ENCODE measurements at regions not wholly inside any gene's neighbourhood (a gene's known extent, or its start where the extent isn't known, plus 50 kb on each side); places are given as distances from the start of the nearest gene placed in this dataset.

GRCh38 chr9:86707932-86708510 lies 239.3 kb downstream of the GAS1 start:
- H3K9me3 Mint-ChIP-seq (ENCODE audit: insufficient read depth), result no peaks in the 10 kb centered on the region
- 97% methylated on average over 4 of the region's 4 CpGs for WGBS (ENCODE audit: insufficient coverage)
- ChIA-PET POLR2A (no interaction called here), CTCF (no interaction called here)
- intact Hi-C loops (cut with micrococcal nuclease), result no loop called here
- Histone ChIP-seq H2AFZ (ENCODE audit: insufficient read depth, low read depth, low read length, poor library complexity, severe bottlenecking) (no peak overlapping the region), H3K4me2 (replicated peaks; ENCODE audit: low read depth, low read length, poor library complexity, severe bottlenecking) (no peak overlapping the region), H3K9ac (ENCODE audit: low read length) (no peak overlapping the region), H3K36me3 (replicated peaks in 1 of 2; ENCODE audit: control extremely low read depth in 1 of 2, control insufficient read depth in 1 of 2, extremely low read depth in 1 of 2, insufficient read depth in 2 of 2, low read length in 1 of 2) (no peaks in the 10 kb centered on the region), H4K20me1 (ENCODE audit: control insufficient read depth, insufficient read depth, low read length, poor library complexity, severe bottlenecking) (no peaks in the 10 kb centered on the region), H3K4me1 (ENCODE audit: control insufficient read depth in 2 of 2, insufficient read depth in 2 of 2, low read length in 2 of 2) (no peaks in the 10 kb centered on the region), H3K27me3 (replicated peaks in 1 of 4; ENCODE audit: control extremely low read depth in 1 of 4, control insufficient read depth in 3 of 4, insufficient read depth in 4 of 4, low read length in 3 of 4) (no peaks in the 10 kb centered on the region), H3K4me3 (ENCODE audit: control extremely low read depth in 1 of 5, extremely low read depth in 1 of 5, insufficient read depth in 1 of 5, low read depth in 2 of 5, low read length in 4 of 5) (no peak overlapping the region), H3K79me2 (ENCODE audit: control insufficient read depth, insufficient read depth, low read length) (no peaks in the 10 kb centered on the region), H3K9me3 (ENCODE audit: control extremely low read depth in 1 of 3, control insufficient read depth in 2 of 3, insufficient read depth in 1 of 3, low read length in 2 of 3) (no peaks in the 10 kb centered on the region), H3K27ac (ENCODE audit: low read length in 2 of 2) (no peak overlapping the region)
- DNase-seq (no peak), ATAC-seq (ENCODE audit: low read depth) (no peak)
- H3K27me3 Mint-ChIP-seq, result no peaks in the 10 kb centered on the region
- H3K4me3 Mint-ChIP-seq, result no peak overlapping the region
- TF ChIP-seq EZH2 (IDR thresholded peaks at IDR 0.05; ENCODE audit: borderline replicate concordance, insufficient read depth, low read depth, low read length, poor library complexity, severe bottlenecking), result no peak
- no peak for TF ChIP-seq CTCF (IDR thresholded peaks at IDR 0.05)
- no peak overlapping the region for H3K27ac Mint-ChIP-seq
- H3K4me1 Mint-ChIP-seq, result no peaks in the 10 kb centered on the region

DNA sequence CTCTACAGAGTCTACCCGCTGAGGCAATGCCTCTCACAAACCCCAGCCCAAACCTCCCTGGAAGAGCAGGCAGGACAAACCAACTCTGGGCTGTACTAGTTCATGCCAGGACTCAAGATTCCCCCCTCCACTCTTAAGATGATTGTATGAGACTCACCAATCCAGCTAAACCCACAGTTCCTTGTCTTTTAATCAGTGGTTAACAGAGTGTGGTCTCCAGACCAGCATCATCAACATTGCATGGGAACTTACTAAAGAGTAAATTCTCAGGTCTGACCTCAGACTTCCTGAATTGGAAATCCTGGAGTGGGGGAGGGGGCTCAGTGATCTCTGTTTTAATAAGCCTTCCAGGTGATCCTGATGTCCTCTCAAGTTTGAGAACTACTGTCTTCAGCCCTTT lies 240.9 kb downstream of the GAS1 start:
- H3K9me3 ChIP-seq (ENCODE audit: control extremely low read depth in 1 of 3, control insufficient read depth in 2 of 3, insufficient read depth in 1 of 3, low read length in 2 of 3), result no peaks in the 10 kb centered on the region
- WGBS (ENCODE audit: insufficient coverage), result 100% methylated on average over 1 of the region's 1 CpG
- H2AFZ ChIP-seq (ENCODE audit: insufficient read depth, low read depth, low read length, poor library complexity, severe bottlenecking), result no peak overlapping the region
- no peak overlapping the region for H3K4me3 ChIP-seq (ENCODE audit: control extremely low read depth in 1 of 5, extremely low read depth in 1 of 5, insufficient read depth in 1 of 5, low read depth in 2 of 5, low read length in 4 of 5)
- Mint-ChIP-seq H3K4me1 (no peaks in the 10 kb centered on the region), H3K27me3 (no peaks in the 10 kb centered on the region), H3K9me3 (ENCODE audit: insufficient read depth) (no peaks in the 10 kb centered on the region), H3K4me3 (no peak overlapping the region), H3K27ac (no peak overlapping the region)
- no peaks in the 10 kb centered on the region for H4K20me1 ChIP-seq (ENCODE audit: control insufficient read depth, insufficient read depth, low read length, poor library complexity, severe bottlenecking)
- no peaks in the 10 kb centered on the region for H3K27me3 ChIP-seq (replicated peaks in 1 of 4; ENCODE audit: control extremely low read depth in 1 of 4, control insufficient read depth in 3 of 4, insufficient read depth in 4 of 4, low read length in 3 of 4)
- H3K9ac ChIP-seq (ENCODE audit: low read length), result no peak overlapping the region
- no peak overlapping the region for H3K27ac ChIP-seq (ENCODE audit: low read length in 2 of 2)
- POLR2A ChIA-PET, result no interaction called here
- ATAC-seq (ENCODE audit: low read depth) (no peak), DNase-seq (no peak)
- no peak overlapping the region for H3K4me2 ChIP-seq (replicated peaks; ENCODE audit: low read depth, low read length, poor library complexity, severe bottlenecking)
- CTCF ChIA-PET, result no interaction called here
- no peak for TF ChIP-seq EZH2 (IDR thresholded peaks at IDR 0.05; ENCODE audit: borderline replicate concordance, insufficient read depth, low read depth, low read length, poor library complexity, severe bottlenecking)
- no peak for TF ChIP-seq CTCF (IDR thresholded peaks at IDR 0.05)
- H3K4me1 ChIP-seq (ENCODE audit: control insufficient read depth in 2 of 2, insufficient read depth in 2 of 2, low read length in 2 of 2), result no peaks in the 10 kb centered on the region
- H3K79me2 ChIP-seq (ENCODE audit: control insufficient read depth, insufficient read depth, low read length), result no peaks in the 10 kb centered on the region
- intact Hi-C loops (cut with micrococcal nuclease), result no loop called here
- H3K36me3 ChIP-seq (replicated peaks in 1 of 2; ENCODE audit: control extremely low read depth in 1 of 2, control insufficient read depth in 1 of 2, extremely low read depth in 1 of 2, insufficient read depth in 2 of 2, low read length in 1 of 2), result no peaks in the 10 kb centered on the region
